Kidney epithelial cell (primary cell): ENCODE measurements at regions not wholly inside any gene's neighbourhood (a gene's known extent, or its start where the extent isn't known, plus 50 kb on each side); places are given as distances from the start of the nearest gene placed in this dataset.

Experiments used
- DNase-seq: peaks from one replicate; pipeline ENCODE4 v3.0.0-alpha.2; 2010; ENCODE audit warnings: low read depth
- H3K27me3 ChIP-seq: 2 replicates; pipeline ENCODE4 v1.6.0; 2011; ENCODE audit warnings: low read length; ENCODE audit not compliant: control insufficient read depth, insufficient read depth
- H3K36me3 ChIP-seq: 2 replicates; pipeline ENCODE4 v1.5.1; 2011; ENCODE audit warnings: low read length; ENCODE audit not compliant: control insufficient read depth, insufficient read depth
- H3K4me3 ChIP-seq: 2 replicates; pipeline ENCODE4 v1.5.1; 2011; ENCODE audit warnings: low read depth, mild to moderate bottlenecking, control low read depth, low read length
- CTCF ChIP-seq: IDR thresholded peaks from 2 replicates; pipeline ENCODE4 v1.5.1; 2011; ENCODE audit warnings: mild to moderate bottlenecking, moderate library complexity, low read length, control low read depth, inconsistent platforms; ENCODE audit not compliant: insufficient read depth, poor library complexity, severe bottlenecking

GRCh38 chr6:145194389-145194788, 540.9 kb downstream of the EPM2A start:
- TF ChIP-seq CTCF = no peak
- no peak for DNase-seq
- no peaks in the 10 kb centered on the region for H3K27me3 ChIP-seq
- no peak overlapping the region for H3K4me3 ChIP-seq
- no peaks in the 10 kb centered on the region for H3K36me3 ChIP-seq

GRCh38 chr6:145199961-145200360, 535.4 kb downstream of the EPM2A start:
- DNase-seq = no peak
- TF ChIP-seq CTCF = no peak
- Histone ChIP-seq H3K4me3 (no peak overlapping the region), H3K27me3 (no peaks in the 10 kb centered on the region), H3K36me3 (no peaks in the 10 kb centered on the region)

GRCh38 chr6:145204301-145204700, 531.0 kb downstream of the EPM2A start:
- Histone ChIP-seq H3K27me3 (no peaks in the 10 kb centered on the region), H3K4me3 (no peak overlapping the region), H3K36me3 (no peaks in the 10 kb centered on the region)
- TF ChIP-seq CTCF = no peak
- DNase-seq = no peak

- no peak for DNase-seq
- H3K36me3 ChIP-seq = no peaks in the 10 kb centered on the region
- TF ChIP-seq CTCF = no peak
- H3K4me3 ChIP-seq = no peak overlapping the region
- no peaks in the 10 kb centered on the region for H3K27me3 ChIP-seq
Observed at GRCh38 chr6:145206247-145206907, 528.9 kb downstream of the EPM2A start.

- no peaks in the 10 kb centered on the region for H3K36me3 ChIP-seq
Observed at GRCh38 chr6:145208474-145208873, 526.8 kb downstream of the EPM2A start.

More at GRCh38 chr6:145208474-145208873, 526.8 kb downstream of the EPM2A start:
- Histone ChIP-seq H3K4me3 (no peak overlapping the region), H3K27me3 (no peaks in the 10 kb centered on the region)
- DNase-seq = no peak
- TF ChIP-seq CTCF = no peak
